DMS153 treated with DMSO at 0.1 percent for 48 hours (cell line): ENCODE measurements at regions not wholly inside any gene's neighbourhood (a gene's known extent, or its start where the extent isn't known, plus 50 kb on each side); places are given as distances from the start of the nearest gene placed in this dataset.
A peak's percentile ranks its signal among the peaks of the same experiment; 100 is the strongest.
"Not testable (repeated sequence)": the region's sequence is repeated elsewhere in the genome, so short reads cannot be mapped to it uniquely, and the experiment has no call there.

Source experiments
- DNase-seq: peaks from one replicate; lab custom pipeline; 2025; ENCODE audit not compliant: unreplicated experiment; lab: John Stamatoyannopoulos, UW

DNA sequence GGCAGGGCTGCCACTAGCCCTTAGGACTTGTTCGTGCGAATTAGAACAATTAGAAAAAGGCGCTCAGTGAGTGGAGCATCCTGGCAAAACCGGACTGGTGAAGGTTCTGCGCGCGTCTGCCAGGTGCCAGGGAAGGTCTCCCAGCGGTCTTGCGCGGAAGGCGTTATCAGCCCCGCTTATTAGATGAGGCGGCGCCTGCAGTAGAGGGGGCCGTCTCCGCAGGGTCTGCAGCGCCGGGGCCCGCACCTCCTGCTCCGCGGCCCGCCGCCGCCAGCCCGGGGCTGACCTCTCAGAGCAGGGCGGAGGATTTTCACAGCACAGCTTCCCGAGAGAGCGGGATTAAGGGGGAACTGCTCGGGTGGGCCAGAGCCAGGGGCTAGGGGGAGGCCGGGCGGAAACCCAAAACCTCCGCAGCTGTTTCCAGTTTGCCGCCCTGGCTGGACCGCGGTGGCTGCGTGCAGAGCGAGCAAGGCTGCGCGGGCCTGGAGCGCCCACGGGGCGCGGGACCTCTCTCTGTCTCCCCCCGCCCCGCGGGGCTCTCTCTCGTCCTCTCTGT is 155.2 kb downstream of the FOXD2 start:
- no peak for DNase-seq

DNA sequence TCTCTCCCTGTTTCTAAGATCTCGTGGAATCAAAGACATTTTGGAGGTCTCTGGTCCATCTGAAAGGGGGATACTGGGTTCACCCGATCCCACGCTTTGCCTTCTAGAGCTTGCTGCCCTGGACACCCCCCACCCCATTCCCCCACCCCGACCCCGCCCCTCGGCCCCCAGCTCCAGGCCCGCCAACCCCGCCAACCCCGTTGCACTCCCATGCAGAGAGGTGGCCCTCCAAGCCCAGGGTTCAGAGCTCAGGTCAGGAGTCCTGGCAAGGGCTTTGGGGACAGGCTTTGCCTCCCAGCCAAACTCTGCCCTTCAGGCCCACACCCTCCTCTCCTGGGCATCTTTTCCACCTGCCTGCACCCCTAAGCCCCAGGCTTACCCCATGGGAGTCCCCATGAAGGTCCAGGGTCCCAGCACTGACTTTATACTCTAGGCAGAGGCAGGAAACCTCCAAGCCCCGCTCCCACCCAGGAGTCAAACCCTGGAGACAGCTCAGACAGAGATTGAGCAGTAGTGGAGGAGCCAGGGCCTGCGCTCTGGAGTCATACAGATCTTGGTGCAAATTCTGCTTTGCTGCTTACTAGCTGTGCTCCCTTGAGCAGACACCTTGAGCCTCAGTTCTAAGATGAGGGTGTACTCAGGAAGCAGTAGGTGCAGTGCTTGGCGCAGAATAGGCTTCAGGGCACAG is 155.9 kb downstream of the FOXD2 start:
- DNase-seq = no peak

DNA sequence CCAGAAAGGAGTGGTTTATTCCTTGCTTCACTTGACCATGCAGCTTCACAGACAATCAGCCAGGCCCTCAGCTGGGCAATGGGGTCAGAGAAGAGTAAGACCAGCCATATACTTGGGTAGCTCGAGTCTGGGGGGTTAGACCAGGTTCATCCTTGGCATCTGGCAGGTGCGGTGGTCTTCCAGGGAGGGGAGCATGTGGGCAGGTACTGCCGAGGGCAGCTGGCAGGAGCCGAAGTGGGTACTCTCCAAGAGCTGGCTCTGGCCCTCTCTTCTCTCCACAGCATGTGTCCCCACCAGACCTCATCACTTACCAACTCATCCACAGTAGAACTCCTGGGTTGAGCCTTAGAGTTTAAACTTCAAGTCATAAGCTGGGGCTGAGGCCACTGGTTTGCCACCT is 156.8 kb downstream of the FOXD2 start:
- DNase-seq = no peak

DNA sequence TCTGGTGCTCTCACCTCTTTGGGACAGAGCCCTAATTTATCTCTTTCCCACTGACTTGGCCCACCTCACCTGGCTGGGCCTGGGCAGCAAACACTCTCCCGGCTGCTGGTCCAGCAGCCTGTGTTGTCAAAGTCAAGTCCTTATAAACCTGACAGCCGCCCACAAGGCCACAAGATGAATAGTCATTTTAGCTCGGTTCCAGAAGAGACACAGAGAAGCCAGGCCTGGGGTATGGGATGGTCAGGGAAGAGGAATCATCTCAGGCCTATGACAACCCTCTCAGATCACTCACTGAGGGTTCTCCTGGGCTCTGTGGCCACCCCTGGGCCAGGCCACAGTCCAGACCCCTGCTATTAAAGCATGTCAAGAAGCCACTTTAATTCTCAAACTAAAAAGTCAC is 158.5 kb downstream of the FOXD2 start:
- DNase-seq = no peak

DNA sequence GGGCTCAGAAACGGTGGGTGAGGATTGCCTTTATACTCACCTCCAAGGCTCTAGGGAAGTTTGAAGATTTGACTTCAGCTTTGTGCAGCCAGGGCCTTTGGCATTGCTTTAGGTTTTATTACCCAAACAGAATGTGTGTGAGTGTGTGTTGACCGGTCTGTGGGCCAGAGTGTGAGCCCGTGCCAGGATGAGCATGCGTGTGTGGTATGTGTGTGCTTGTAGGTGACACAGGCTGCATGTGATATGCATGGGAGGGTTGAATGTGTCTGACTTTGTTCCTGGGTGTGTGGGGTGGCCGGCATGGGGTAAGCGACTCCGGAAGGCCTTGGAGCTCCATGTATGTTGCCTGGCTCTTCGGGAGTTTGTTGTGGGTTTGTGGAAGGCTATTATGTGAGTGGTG is 160.5 kb downstream of the FOXD2 start:
- no peak for DNase-seq

DNA sequence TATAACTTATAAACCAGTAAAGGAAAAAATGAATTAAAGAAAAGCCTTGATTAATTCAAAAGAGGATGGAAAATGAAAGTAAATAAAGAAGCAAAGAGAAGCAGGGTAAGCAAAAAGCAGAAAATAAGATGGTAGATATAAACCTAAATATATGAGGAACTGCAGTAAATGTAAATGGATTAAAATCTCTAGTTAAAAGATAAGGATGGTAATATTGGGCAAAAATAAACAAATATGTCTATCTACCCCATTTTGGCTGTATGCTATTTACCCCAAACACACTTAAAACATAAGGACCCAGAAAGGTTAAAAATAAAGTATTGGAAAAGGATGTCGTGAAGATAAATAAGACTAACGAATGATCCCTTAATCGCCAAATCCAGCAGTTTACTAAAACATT is 161.9 kb downstream of the FOXD2 start:
- no peak for DNase-seq

DNA sequence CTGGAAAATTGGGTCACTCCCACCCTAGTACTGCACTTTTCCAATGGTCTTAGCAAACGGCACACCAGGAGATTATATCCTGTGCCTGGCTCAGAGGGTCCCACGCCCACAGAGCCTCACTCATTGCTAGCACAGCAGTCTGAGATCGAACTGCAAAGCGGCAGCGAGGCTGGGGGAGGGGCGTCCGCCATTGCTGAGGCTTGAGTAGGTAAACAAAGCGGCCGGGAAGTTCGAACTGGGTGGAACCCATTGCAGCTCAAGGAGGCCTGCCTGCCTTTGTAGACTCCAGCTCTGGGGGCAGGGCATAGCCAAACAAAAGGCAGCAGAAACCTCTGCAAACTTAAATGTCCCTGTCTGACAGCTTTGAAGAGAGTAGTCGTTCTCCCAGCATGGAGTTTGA is 164.6 kb downstream of the FOXD2 start:
- DNase-seq = not testable (repeated sequence)

DNA sequence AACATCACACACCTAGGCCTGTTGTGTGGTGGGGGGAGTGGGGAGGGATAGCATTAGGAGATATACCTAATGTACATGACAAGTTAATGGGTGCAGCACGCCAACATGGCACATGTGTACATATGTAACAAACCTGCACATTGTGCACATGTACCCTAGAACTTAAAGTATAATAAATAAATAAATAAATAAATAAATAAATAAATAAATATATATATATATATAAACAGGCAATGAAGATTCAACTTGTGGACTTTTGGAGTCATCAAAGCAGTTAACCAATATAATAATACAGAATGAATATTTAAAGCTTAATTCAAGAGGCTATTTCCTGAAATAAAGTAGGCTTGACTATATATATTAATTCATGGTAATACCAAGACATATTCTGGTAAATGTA is 167.0 kb downstream of the FOXD2 start:
- not testable (repeated sequence) for DNase-seq

DNA sequence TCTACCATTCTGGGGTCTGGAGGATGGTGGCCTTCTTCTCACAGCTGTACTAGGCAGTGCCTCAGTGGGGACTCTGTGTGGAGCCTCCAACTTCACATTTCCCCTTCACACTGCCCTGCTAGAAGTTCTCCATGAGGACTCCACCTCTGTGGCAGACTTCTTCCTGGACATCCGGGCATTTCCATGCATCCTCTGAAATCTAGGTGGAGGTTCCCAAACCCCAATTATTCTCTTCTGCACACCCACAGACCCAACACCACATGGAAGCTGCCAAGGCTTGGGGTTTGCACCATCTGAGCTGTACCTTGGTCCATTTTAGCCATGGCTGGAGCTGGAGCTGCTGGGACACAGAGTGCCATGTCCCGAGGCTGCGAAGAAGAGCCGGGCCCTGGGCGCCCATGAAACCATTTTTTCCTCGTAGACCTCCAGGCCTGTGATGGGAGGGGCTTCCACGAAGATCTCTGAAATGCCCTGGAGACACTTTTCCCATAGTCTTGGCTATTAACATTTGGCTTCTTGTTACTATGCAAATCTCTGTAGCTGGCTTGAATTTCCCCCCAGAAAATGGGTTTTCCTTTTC is 170.5 kb downstream of the FOXD2 start:
- no peak for DNase-seq

DNA sequence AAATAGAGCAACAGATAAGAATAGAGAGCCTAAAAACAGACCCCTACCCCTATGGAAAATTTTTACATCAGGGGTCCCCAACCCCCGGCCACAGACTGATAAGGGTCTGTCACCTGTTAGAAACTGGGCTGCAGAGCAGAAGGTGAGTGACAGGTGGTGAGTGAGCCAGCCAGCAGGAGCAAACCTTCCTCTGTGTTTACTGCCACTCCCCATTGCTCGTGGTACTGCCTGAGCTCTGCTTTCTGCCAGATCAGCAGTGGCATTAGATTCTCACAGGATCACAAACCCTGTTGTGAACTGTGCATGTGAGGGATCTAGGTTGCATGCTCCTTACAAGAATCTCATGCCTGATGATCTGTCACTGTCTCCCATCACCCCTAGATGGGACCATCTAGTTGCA is 174.1 kb downstream of the FOXD2 start:
- peak; percentile 48 for DNase-seq

DNA sequence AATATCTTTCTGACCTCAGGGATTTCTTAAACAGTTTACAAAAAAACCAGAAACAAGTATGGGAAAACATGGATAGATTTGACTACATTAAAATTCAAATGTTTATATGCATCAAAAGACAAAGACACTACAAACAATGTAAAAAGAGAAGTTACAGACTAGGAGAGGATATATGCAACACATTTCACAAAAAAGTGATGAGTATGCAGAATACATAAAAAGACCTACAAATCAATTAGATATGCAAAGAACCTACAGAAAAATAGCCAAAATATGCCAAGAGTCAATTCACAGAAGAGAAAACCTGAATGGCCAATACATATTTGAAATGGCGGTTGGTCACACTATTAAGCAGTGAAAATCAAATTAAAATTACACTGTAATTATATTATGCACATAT is 175.0 kb downstream of the FOXD2 start:
- DNase-seq = no peak

DNA sequence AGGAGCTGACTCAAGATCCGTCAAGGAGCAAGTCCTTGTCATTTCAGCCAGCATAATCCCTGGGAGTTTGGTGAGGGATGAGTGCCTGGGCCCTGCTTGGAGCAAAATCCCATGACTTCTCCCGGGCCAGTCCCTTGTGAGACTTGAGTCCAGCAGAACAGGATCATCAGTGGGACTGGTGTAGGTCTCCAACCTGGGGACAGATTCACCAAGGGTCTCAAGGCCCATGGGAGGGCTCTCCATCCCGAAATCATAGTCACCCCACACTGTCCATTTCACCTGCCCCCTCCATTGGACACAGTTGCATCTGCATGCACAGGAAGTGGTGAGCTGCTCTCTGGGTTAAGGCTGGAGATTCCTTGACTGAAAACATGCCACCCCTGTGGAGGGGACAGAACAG is 178.2 kb downstream of the FOXD2 start:
- DNase-seq = no peak

DNA sequence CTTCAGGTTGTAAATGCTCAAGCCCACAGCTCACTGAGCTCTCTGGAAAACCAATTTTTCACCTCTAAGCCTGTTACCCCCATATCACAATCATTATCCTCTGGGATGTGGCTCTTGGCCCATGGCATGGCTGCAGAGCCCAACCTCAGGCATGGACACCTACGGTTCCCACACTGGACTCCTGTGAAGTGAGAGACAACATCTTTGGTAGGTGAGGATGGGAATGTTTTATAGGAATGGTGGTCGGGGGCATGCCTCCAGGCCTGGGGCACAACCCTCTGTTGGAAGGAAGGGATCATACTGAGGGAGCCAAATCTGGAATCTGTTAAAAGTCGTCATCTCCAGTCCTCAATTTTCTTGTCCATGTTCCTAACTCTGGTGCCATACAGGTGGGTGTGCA is 179.1 kb downstream of the FOXD2 start:
- no peak for DNase-seq

DNA sequence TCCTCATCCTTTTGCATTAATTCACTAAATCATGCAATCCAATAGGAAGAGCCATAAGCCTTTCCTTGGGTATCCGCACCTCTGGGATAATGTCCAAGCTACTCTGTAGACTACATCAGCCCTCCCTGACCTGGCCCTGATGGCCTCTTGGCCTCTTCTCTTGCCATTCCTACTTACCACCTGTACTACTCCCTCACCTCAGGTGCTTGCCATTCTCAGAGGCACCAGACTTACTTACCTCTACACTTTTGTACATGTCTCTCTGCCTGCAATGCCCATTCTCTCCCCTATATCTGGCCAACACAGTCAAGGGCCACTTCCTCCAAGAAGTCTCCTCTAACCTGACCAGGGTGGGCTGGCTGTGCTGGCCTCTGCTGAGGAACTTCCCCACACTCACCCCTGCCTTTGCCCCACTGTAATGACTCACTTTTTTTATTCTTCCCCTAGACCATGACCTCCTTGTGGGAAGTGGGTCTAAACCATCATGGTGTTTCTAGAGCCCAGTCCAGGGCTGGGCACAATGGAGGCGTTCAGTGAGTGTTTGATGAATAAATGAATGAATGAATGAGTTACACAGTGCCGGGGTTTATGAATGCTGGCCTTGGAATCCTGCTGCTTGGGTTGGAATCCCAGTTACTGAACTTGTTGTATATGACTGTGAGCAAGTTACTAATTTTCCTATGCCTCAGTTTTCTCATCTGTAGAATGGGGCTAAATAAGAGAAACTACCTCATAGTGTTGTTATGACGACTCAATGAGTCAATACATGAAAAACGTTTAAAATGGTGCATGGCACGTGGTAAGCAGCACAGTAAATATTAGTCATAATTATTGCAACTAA is 179.8 kb downstream of the FOXD2 start:
- DNase-seq = no peak

DNA sequence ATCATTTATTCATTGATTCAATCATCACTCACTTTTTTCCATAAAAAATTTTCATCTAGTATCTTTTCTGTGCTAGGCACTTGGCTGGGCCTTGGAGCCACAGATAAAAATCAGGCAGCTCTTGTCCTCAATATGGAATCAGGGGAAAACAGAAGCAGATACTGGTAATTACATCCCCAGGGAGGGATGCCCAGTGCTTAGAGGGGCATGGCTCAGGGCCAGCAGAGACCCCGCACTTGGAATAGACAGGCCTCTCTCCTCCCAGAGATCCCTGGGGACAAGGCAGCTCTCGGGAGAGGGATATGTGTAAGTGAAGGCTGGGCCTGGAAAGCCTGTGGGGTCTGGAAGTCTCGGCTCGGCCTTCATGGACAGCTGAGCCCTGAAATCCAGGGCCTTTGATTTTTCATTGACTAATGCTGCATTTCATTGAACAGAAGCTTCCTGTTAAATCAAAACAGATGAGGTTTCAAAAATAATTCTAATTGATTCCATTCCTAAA is 180.4 kb downstream of the FOXD2 start:
- no peak for DNase-seq

DNA sequence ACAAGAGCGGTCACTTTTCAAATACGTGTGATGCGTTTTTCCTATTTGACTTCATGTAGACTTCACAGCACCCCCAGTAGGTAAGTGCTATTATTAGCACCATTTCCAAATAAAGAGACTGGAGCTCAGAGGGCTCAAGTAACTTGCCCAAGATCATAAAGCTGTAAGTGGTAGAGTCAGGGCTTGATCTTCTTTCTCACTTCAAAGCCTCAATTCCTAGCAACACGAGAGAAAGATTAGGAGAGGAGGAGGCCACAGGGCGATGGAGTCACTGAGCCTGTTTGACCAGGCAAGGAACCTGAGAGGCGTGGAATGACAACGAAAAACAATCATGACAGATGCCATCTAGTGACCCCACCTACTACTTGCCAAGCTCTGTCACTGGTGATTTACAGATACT is 181.0 kb downstream of the FOXD2 start:
- DNase-seq = peak; percentile 7

DNA sequence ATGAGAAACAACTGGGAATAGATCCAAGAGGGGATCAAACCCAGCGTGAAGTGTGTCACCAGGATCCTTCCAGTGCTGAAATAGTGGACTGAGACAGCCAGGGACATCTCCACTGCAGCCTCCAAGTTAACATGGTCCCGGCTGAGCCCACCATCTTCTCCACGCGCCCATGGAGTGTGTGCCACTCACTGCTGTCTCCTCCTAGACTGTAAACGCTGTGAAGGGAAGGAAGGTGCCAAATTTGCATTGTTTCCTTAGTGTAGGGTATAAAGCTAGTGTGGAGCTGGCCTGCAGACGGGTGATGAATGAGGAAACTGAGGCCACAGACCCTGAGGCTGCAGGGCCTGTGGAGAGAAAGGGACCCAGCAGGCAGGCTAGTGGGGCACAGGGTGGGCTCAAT is 183.6 kb downstream of the FOXD2 start:
- DNase-seq = no peak

DNA sequence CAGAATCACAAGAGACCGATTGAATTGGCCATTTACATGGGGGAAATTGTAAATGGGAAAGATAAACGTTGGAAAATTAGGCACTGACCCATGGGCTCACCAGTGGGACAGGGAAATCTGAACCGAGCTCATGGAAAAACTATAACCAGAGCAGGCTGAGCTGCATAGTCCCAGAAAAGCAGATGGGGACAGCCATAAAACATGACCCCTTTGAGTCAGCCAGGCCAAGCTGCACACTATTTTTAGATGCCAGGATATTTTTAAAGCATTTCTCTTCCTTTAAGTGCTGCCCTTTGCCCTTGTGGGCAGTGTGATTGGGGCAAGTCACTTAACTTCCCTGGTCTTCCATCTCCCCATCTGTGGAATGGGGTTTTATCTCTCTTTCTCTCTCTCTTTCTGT is 184.1 kb downstream of the FOXD2 start:
- no peak for DNase-seq

DNA sequence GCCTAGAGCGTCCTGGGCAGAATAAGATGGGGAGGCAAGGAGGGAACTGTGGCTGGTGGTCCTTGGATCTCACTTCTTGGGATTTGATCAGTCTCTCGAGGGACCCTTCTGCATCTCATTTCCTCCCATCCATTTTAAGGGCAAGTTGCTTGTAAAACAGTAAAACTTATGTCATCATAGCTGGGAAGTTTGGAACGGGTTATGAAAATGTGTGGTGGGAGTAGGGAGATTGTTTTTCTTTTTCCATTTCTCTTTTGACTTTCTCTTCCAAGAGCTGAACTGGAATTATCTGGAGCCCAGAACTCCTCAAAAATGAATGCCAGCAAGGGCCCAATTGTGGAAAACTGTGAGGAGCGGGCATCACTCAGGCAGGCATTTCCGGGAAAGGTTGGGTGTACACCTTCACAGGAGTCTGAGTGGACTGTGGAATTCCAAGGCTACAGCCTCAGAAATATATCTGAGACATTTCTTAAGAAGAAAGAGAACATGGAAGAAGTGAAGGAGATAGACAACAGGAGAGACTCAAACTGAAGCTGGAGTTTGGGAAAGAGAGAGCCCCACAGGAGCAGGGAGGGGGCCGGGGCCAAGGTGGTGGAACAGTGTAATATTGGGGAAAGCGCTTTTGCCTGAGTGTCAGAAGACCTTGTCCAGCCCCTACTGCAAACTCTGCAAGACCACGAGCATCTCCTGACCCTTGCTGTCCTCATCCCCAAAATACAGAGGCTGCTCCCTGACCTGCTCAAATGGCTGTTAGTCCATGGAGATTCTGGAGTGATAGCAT is 185.1 kb downstream of the FOXD2 start:
- no peak for DNase-seq

DNA sequence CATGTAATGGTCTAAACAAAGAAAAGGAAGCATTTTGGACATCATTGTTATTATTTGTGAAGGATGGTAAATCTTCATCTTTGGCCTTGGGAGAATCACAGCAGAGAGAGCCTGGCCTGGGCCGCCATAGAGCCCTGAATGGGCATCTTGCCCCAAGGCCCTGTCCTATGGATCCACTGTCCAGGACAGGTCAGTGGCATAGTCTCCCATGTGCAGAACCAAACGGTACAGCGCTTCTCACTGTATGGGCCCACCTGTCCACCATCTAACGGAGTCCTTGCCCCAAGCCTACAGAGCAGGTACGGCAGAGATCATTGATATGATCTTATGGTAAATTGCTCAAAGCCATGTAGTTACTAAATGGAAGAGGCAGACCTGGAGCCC is 185.7 kb downstream of the FOXD2 start:
- DNase-seq = no peak

DNA sequence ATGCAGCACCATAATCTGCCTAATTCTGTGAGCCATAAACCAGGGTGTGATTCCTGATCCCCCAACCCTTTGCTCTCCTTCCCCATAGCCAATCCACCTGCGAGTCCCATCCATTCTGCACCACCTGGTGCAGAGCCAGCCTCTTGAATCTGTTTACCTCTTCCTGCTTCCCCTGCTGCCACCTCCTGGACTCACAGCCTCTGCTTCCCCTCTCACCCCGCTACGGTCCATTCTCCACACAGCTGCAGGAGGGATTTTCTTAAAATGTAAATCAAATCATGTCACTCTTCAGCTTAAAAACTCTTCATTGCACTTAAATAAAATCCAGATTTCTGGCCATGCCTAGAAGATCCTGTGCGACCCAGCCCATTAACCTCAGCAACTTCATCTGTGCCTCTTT is 186.7 kb downstream of the FOXD2 start:
- peak; percentile 87 for DNase-seq
